DMS 273 (cell line): ENCODE measurements at regions not wholly inside any gene's neighbourhood (a gene's known extent, or its start where the extent isn't known, plus 50 kb on each side); places are given as distances from the start of the nearest gene placed in this dataset.
"Not testable (repeated sequence)": the region's sequence is repeated elsewhere in the genome, so short reads cannot be mapped to it uniquely, and the experiment has no call there.

Source experiments
- DNase-seq: peaks from one replicate; lab custom pipeline; 2025; ENCODE audit not compliant: unreplicated experiment; lab: John Stamatoyannopoulos, UW

- not testable (repeated sequence) for DNase-seq
These were observed 572.8 kb upstream of the AGA start for GRCh38 chr4:178015046-178015445.

- no peak for DNase-seq
These were observed 584.8 kb upstream of the AGA start for GRCh38 chr4:178026999-178027398.

- DNase-seq = no peak
These were observed 585.6 kb upstream of the AGA start for GRCh38 chr4:178027796-178028195.

- DNase-seq = no peak
These were observed 586.2 kb upstream of the AGA start for GRCh38 chr4:178028481-178028880.

- no peak for DNase-seq
These were observed 595.4 kb upstream of the AGA start for GRCh38 chr4:178037459-178038214.

GRCh38 chr4:178056996-178057395 is 614.8 kb upstream of the AGA start:
- no peak for DNase-seq

- no peak for DNase-seq
These were observed 621.3 kb upstream of the AGA start for GRCh38 chr4:178063568-178063967.

- DNase-seq = no peak
These were observed 624.2 kb upstream of the AGA start for GRCh38 chr4:178066338-178066941.

- DNase-seq = no peak
These were observed 625.9 kb upstream of the AGA start for GRCh38 chr4:178068136-178068535.

- no peak for DNase-seq
These were observed 627.9 kb upstream of the AGA start for GRCh38 chr4:178070163-178070562.

- no peak for DNase-seq
These were observed 638.1 kb upstream of the AGA start for GRCh38 chr4:178080312-178080711.

GRCh38 chr4:178081176-178081575 is 638.9 kb upstream of the AGA start:
- DNase-seq = no peak

GRCh38 chr4:178081896-178082295 is 639.7 kb upstream of the AGA start:
- no peak for DNase-seq

- DNase-seq = no peak
These were observed 640.7 kb upstream of the AGA start for GRCh38 chr4:178082906-178083305.

GRCh38 chr4:178083968-178084367 is 641.7 kb upstream of the AGA start:
- DNase-seq = no peak

- no peak for DNase-seq
These were observed 644.1 kb upstream of the AGA start for GRCh38 chr4:178086320-178086719.

- no peak for DNase-seq
These were observed 648.6 kb upstream of the AGA start for GRCh38 chr4:178090640-178091411.

GRCh38 chr4:178102139-178102538 is 659.9 kb upstream of the AGA start:
- no peak for DNase-seq

- no peak for DNase-seq
These were observed 663.0 kb upstream of the AGA start for GRCh38 chr4:178105242-178105641.

GRCh38 chr4:178136736-178137345 is 694.6 kb upstream of the AGA start:
- DNase-seq = no peak

- no peak for DNase-seq
These were observed 695.7 kb upstream of the AGA start for GRCh38 chr4:178137732-178138471.
